Endodermal cell (in vitro differentiated cells): ENCODE measurements at regions not wholly inside any gene's neighbourhood (a gene's known extent, or its start where the extent isn't known, plus 50 kb on each side); places are given as distances from the start of the nearest gene placed in this dataset.

Experiments
- DNase-seq: peaks from one replicate; pipeline ENCODE4 v3.0.0-alpha.2; 2017
- H3K27ac ChIP-seq: 2 replicates; pipeline ENCODE4 v1.5.1; 2013; ENCODE audit warnings: mild to moderate bottlenecking, low read depth, low read length, moderate library complexity
- H3K27me3 ChIP-seq: 2 replicates; pipeline ENCODE4 v1.6.1; 2013; ENCODE audit warnings: mild to moderate bottlenecking, low read length, moderate library complexity; ENCODE audit not compliant: insufficient read depth, control insufficient read depth, poor library complexity, severe bottlenecking
- H3K36me3 ChIP-seq: 2 replicates; pipeline ENCODE4 v1.7.0; 2013; ENCODE audit warnings: mild to moderate bottlenecking, low read length, moderate library complexity; ENCODE audit not compliant: control insufficient read depth, insufficient read depth
- H3K4me1 ChIP-seq: one replicate; pipeline ENCODE4 v1.7.0; 2013; ENCODE audit warnings: low read length; ENCODE audit not compliant: control insufficient read depth, insufficient read depth
- H3K4me3 ChIP-seq: 2 replicates; pipeline ENCODE4 v1.5.1; 2013; ENCODE audit warnings: mild to moderate bottlenecking, low read length, moderate library complexity
- H3K9ac ChIP-seq: 2 replicates; pipeline ENCODE4 v1.6.1; 2013; ENCODE audit warnings: mild to moderate bottlenecking, low read length, moderate library complexity; ENCODE audit not compliant: poor library complexity, severe bottlenecking; ENCODE audit errors: extremely low read depth
- H3K9me3 ChIP-seq: 2 replicates; pipeline ENCODE4 v1.6.1; 2013; ENCODE audit warnings: mild to moderate bottlenecking, low read length, moderate library complexity; ENCODE audit not compliant: control insufficient read depth
- H3K27ac Mint-ChIP-seq: 2 replicates; pipeline ENCODE4 v1.8.0; 2020; ENCODE audit warnings: mixed read lengths
- H3K27me3 Mint-ChIP-seq: 2 replicates; pipeline ENCODE4 v1.8.0; 2021; ENCODE audit warnings: mild to moderate bottlenecking, mixed read lengths; ENCODE audit not compliant: insufficient read depth
- H3K36me3 Mint-ChIP-seq: 2 replicates; pipeline ENCODE4 v1.8.0; 2020; ENCODE audit warnings: low read depth, mixed read lengths
- H3K4me1 Mint-ChIP-seq: 2 replicates; pipeline ENCODE4 v1.8.0; 2020; ENCODE audit warnings: mixed read lengths
- H3K4me3 Mint-ChIP-seq: 2 replicates; pipeline ENCODE4 v1.8.0; 2020; ENCODE audit warnings: mild to moderate bottlenecking, moderate library complexity, mixed read lengths
- H3K9me3 Mint-ChIP-seq: 2 replicates; pipeline ENCODE4 v1.8.0; 2020; ENCODE audit warnings: mild to moderate bottlenecking, mixed read lengths
- CTCF ChIP-seq: fragments of 200-600 bp; sonication (generic); conservative IDR thresholded peaks from 2 replicates; pipeline ENCODE4 v1.5.0; 2021; ENCODE audit warnings: antibody characterized with exemption, mild to moderate bottlenecking
- WGBS, 2 experiments: methylation state at CpG; one replicate each; pipeline versions ENCODE4 v1.1.5 to v1.1.7; 2013; ENCODE audit warnings: missing lambda C conversion rate in 2 of 2, mixed read lengths in 1 of 2; ENCODE audit not compliant: insufficient coverage in 1 of 2, insufficient read length in 1 of 2; 5-methylcytosine and 5-hydroxymethylcytosine counted together

DNA sequence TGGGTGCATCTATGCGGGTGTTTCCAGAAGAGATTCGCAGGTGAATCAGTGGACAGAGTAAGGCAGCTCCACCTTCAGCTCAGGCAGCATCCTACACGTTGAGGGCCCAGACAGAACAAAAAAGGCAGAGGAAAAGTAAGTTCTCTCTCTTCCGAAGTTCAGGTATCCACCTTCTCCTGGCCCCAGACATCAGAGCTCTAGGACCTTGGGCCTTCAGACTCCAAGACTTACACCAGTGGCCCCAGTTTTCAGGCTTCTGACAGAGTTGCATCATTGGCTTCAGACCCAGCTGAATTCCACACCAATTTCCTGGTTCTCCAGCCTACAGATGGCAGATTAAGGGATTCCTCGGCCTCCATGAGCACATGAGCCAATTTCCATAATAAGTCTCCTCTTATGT, 102.2 kb upstream of the GPR26 start:
- Mint-ChIP-seq H3K9me3 (peaks cover 1% of the 10 kb centered on the region), H3K27me3 (peaks cover under 1% of the 10 kb centered on the region), H3K4me3 (no peak overlapping the region), H3K4me1 (no peaks in the 10 kb centered on the region), H3K27ac (no peak overlapping the region), H3K36me3 (no peaks in the 10 kb centered on the region)
- H3K27ac ChIP-seq: no peak overlapping the region
- no peak overlapping the region for H3K9ac ChIP-seq
- H3K36me3 ChIP-seq: no peaks in the 10 kb centered on the region
- 83 to 86% methylated on average over 4 to 5 of the region's 5 CpGs for WGBS, 2 experiments
- DNase-seq: peak; percentile 32
- H3K4me1 ChIP-seq: no peaks in the 10 kb centered on the region
- no peaks in the 10 kb centered on the region for H3K27me3 ChIP-seq
- H3K9me3 ChIP-seq: no peaks in the 10 kb centered on the region
- peak; percentile 18 for TF ChIP-seq CTCF
- no peak overlapping the region for H3K4me3 ChIP-seq

DNA sequence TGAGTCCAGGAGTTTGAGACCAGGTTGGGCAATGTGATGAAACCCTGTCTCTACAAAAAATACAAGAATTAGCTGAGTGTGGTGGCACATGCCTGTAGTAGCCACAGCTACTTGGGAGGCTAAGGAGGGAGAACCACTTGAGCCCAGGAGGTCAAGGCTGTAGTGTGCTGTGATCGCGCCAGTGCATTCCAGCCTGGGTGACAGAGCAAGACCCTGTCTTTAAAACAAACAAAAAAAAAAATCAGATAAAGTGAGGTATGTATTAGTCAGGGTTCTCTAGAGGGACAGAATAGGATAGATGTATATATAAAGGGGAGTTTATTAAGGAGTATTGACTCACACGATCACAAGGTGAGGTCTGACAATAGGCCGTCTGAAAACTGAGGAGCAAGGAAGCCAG, 101.5 kb upstream of the GPR26 start:
- H3K4me3 Mint-ChIP-seq: no peak overlapping the region
- H3K27ac Mint-ChIP-seq: no peak overlapping the region
- Histone ChIP-seq H3K36me3 (no peaks in the 10 kb centered on the region), H3K27ac (no peak overlapping the region), H3K4me1 (no peaks in the 10 kb centered on the region), H3K4me3 (no peak overlapping the region), H3K9ac (no peak overlapping the region), H3K27me3 (no peaks in the 10 kb centered on the region), H3K9me3 (no peaks in the 10 kb centered on the region)
- 86 to 90% methylated on average over 2 to 4 of the region's 4 CpGs for WGBS, 2 experiments
- peaks cover 1% of the 10 kb centered on the region for H3K9me3 Mint-ChIP-seq
- no peak for TF ChIP-seq CTCF
- peaks cover 2% of the 10 kb centered on the region for H3K27me3 Mint-ChIP-seq
- peak; percentile 5 for DNase-seq
- no peaks in the 10 kb centered on the region for H3K36me3 Mint-ChIP-seq
- no peaks in the 10 kb centered on the region for H3K4me1 Mint-ChIP-seq

- 90 to 91% methylated on average over 12 to 13 of the region's 14 CpGs for WGBS, 2 experiments
- DNase-seq: peak; percentile 17
These were observed 100.2 kb upstream of the GPR26 start for GRCh38 chr10:123565691-123566660.

More at GRCh38 chr10:123565691-123566660, 100.2 kb upstream of the GPR26 start:
- Mint-ChIP-seq H3K27ac (no peak overlapping the region), H3K9me3 (peaks cover 1% of the 10 kb centered on the region), H3K36me3 (no peaks in the 10 kb centered on the region), H3K4me3 (no peak overlapping the region), H3K4me1 (no peaks in the 10 kb centered on the region), H3K27me3 (peaks cover 4% of the 10 kb centered on the region)
- no peak for TF ChIP-seq CTCF
- no peaks in the 10 kb centered on the region for H3K27me3 ChIP-seq
- H3K27ac ChIP-seq: no peak overlapping the region
- no peaks in the 10 kb centered on the region for H3K9me3 ChIP-seq
- H3K36me3 ChIP-seq: no peaks in the 10 kb centered on the region
- no peak overlapping the region for H3K9ac ChIP-seq
- no peak overlapping the region for H3K4me3 ChIP-seq
- no peaks in the 10 kb centered on the region for H3K4me1 ChIP-seq
